PC-9 (cell line): ENCODE measurements at regions not wholly inside any gene's neighbourhood (a gene's known extent, or its start where the extent isn't known, plus 50 kb on each side); places are given as distances from the start of the nearest gene placed in this dataset.

Experiments used
- BruUV-seq: library from RNA; stranded (reverse); fragments of 400-500 nt; replicated peaks from 2 replicates; lab custom pipeline; 2021; lab: Mats Ljungman, UMichigan
- CTCF ChIA-PET: fragments of 300-600 bp; sonication (Branson Sonifier 250); formaldehyde crosslinking; loops from one replicate; lab custom pipeline; 2022; ENCODE audit warnings: antibody characterized with exemption; lab: Charles Lee
- POLR2A ChIA-PET: fragments of 300-600 bp; sonication (Branson Sonifier 250); formaldehyde crosslinking; loops from one replicate; lab custom pipeline; 2022; ENCODE audit warnings: antibody characterized with exemption; ENCODE audit not compliant: unreplicated experiment; lab: Charles Lee
- DNase-seq, 2 experiments: peaks; one replicate each; pipeline versions ENCODE4 v3.0.0 to v3.0.0-alpha.2; 2015 to 2022; ENCODE audit warnings: mixed read lengths in 1 of 2
- H2AFZ ChIP-seq: fragments of 200-600 bp; sonication (generic); 2 replicates; pipeline ENCODE4 v1.8.1; 2017; ENCODE audit warnings: antibody characterized with exemption
- H3F3A ChIP-seq: fragments of 200-600 bp; sonication (generic); 2 replicates; pipeline ENCODE4 v1.8.1; 2017; ENCODE audit warnings: antibody characterized with exemption, mild to moderate bottlenecking, low read depth; ENCODE audit not compliant: insufficient read depth
- H3K27ac ChIP-seq: fragments of 200-600 bp; sonication (generic); 2 replicates; pipeline ENCODE4 v1.6.1; 2016; ENCODE audit warnings: mixed run types
- H3K27me3 ChIP-seq: fragments of 200-600 bp; sonication (generic); 2 replicates; pipeline ENCODE4 v1.6.1; 2016; ENCODE audit warnings: low read depth, mixed run types; ENCODE audit not compliant: insufficient read depth
- H3K36me3 ChIP-seq: fragments of 200-600 bp; sonication (generic); 2 replicates; pipeline ENCODE4 v1.6.1; 2016; ENCODE audit warnings: low read depth, mixed run types
- H3K4me1 ChIP-seq: fragments of 200-600 bp; sonication (generic); replicated peaks from 2 replicates; pipeline ENCODE4 v1.6.1; 2016; ENCODE audit warnings: mixed run types; ENCODE audit not compliant: insufficient read depth
- H3K4me2 ChIP-seq: fragments of 200-600 bp; sonication (generic); 2 replicates; pipeline ENCODE4 v1.6.1; 2017; ENCODE audit warnings: mixed run types
- H3K4me3 ChIP-seq: fragments of 200-600 bp; sonication (generic); 2 replicates; pipeline ENCODE4 v1.6.1; 2016; ENCODE audit warnings: mixed run types
- H3K79me2 ChIP-seq: fragments of 200-600 bp; sonication (generic); 2 replicates; pipeline ENCODE4 v1.6.1; 2017; ENCODE audit warnings: low read depth, mixed run types
- H3K9me2 ChIP-seq: fragments of 200-600 bp; sonication (generic); 2 replicates; pipeline ENCODE4 v1.8.1; 2017; ENCODE audit warnings: mild to moderate bottlenecking; ENCODE audit not compliant: insufficient read depth
- H3K9me3 ChIP-seq: fragments of 200-600 bp; sonication (generic); 2 replicates; pipeline ENCODE4 v1.8.1; 2016; ENCODE audit warnings: low read depth; ENCODE audit not compliant: insufficient read depth
- H4K20me1 ChIP-seq: fragments of 200-600 bp; sonication (generic); 2 replicates; pipeline ENCODE4 v1.8.1; 2017; ENCODE audit not compliant: insufficient read depth
- EZH2 ChIP-seq: fragments of 200-600 bp; sonication (generic); IDR thresholded peaks from 2 replicates; pipeline ENCODE4 v1.8.0; 2017; ENCODE audit warnings: antibody characterized with exemption, low read depth
- intact Hi-C: fragments of 100-400 bp; cut with micrococcal nuclease; formaldehyde crosslinking; loops from one replicate; pipeline ENCODE4 v1.10.0; 2022; ENCODE audit not compliant: unreplicated experiment
- TF ChIP-seq, protein P1 (sequence below): fragments of 200-600 bp; sonication (generic); conservative IDR thresholded peaks from 2 replicates; pipeline ENCODE4 v1.6.1; 2017; ENCODE audit warnings: mixed run types, antibody characterized with exemption, mild to moderate bottlenecking, moderate library complexity

DNA sequence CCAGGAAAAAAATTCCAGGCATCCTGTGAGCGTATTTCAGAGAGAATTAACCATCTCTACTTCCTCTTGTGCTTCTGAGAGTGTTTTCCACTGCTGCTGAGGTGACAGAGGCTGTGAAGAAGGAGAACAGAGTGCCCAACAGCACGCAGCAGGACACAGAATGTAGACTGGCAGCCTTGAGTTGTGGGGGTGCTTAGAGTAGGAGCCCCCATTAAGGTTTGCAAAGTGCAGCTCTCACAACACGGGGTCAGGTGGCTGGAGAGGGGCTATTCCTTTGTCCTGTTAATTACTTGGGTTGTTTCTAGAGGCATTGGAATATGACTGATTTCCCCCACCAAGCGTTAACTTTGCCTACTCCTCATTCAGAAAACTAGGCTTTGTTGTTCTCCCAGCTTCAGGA, 370.6 kb downstream of the TSHZ3 start:
- CTCF ChIA-PET = no interaction called here
- DNase-seq = no peak
- Histone ChIP-seq H3K27ac (no peak overlapping the region), H3K4me1 (no peaks in the 10 kb centered on the region), H3K36me3 (no peaks in the 10 kb centered on the region), H3F3A (no peaks in the 10 kb centered on the region), H3K27me3 (peaks cover 10% of the 10 kb centered on the region; the same call in 1 of the 2 replicates), H3K79me2 (no peaks in the 10 kb centered on the region), H3K4me3 (no peak overlapping the region), H4K20me1 (no peaks in the 10 kb centered on the region), H3K4me2 (no peak overlapping the region), H3K9me3 (no peaks in the 10 kb centered on the region), H2AFZ (no peak overlapping the region), H3K9me2 (no peaks in the 10 kb centered on the region)
- TF ChIP-seq, protein P1, sequence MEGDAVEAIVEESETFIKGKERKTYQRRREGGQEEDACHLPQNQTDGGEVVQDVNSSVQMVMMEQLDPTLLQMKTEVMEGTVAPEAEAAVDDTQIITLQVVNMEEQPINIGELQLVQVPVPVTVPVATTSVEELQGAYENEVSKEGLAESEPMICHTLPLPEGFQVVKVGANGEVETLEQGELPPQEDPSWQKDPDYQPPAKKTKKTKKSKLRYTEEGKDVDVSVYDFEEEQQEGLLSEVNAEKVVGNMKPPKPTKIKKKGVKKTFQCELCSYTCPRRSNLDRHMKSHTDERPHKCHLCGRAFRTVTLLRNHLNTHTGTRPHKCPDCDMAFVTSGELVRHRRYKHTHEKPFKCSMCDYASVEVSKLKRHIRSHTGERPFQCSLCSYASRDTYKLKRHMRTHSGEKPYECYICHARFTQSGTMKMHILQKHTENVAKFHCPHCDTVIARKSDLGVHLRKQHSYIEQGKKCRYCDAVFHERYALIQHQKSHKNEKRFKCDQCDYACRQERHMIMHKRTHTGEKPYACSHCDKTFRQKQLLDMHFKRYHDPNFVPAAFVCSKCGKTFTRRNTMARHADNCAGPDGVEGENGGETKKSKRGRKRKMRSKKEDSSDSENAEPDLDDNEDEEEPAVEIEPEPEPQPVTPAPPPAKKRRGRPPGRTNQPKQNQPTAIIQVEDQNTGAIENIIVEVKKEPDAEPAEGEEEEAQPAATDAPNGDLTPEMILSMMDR = no peak
- no peak for TF ChIP-seq EZH2
- intact Hi-C loops = no loop called here
- BruUV-seq = no TSS peak
- POLR2A ChIA-PET = no interaction called here

DNA sequence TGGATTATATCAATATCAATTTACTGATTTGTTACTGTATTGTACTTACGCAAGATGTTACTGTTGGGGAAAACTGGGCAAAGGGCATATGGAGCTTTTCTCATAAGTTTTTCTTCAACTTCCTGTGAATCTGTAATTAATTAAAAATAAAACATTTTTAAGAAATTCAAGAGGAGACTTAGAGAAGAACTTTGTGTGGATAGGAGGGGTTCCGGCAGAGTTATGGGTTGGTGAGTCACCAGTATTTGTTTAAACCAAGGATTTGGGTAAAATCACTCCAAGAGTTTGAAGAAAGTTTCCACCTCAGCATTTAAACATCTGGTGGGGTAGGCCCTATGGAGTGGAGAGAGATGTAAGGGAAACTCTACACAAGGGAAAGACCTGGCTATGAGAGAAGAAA, 379.6 kb downstream of the TSHZ3 start:
- ChIA-PET CTCF (no interaction called here), POLR2A (interaction anchor here (0.7 kb wide), 1 partner anchor 87 kb away, joined by 5 read pairs; no protein-coding TSS in a partner anchor)
- Histone ChIP-seq H3K27ac (no peak overlapping the region), H3K9me3 (no peaks in the 10 kb centered on the region), H2AFZ (no peak overlapping the region), H3K4me1 (no peaks in the 10 kb centered on the region), H3K9me2 (no peaks in the 10 kb centered on the region), H3K79me2 (no peaks in the 10 kb centered on the region), H3F3A (no peaks in the 10 kb centered on the region), H3K36me3 (no peaks in the 10 kb centered on the region), H3K27me3 (peaks cover 24% of the 10 kb centered on the region), H3K4me2 (no peak overlapping the region), H4K20me1 (no peaks in the 10 kb centered on the region), H3K4me3 (no peak overlapping the region)
- intact Hi-C loops = no loop called here
- TF ChIP-seq EZH2 = no peak
- TF ChIP-seq, protein P1 = no peak
- BruUV-seq = no TSS peak
- DNase-seq = no peak

DNA sequence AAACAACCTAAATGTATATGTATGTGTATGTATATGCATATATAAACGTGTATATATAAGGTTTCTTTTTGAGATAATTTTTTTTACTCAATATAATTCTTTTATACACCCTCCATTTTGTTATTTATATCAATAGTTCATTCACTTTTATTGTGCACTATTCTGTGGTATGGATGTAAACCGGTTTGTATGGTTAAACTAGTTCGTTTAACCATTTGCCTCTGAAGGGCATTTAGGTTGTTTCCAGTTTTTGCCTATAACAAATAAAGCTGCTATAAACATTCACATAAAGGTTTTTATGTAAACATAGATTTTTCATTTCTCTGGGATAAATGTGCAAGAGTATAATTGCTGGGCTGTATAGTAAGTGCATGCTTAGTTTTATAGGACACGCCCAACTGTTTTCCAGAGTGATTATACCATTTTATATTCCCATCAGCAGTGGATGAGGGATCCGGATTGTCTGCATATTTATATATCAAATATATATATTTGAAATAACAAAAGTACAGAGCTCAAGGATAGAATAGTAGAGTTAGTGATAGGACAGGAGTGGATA, 380.3 kb downstream of the TSHZ3 start:
- CTCF ChIA-PET = no interaction called here

More for the DNA sequence above, 380.3 kb downstream of the TSHZ3 start:
- Histone ChIP-seq H3K27me3 (peaks cover 21% of the 10 kb centered on the region), H3K4me1 (no peaks in the 10 kb centered on the region), H2AFZ (no peak overlapping the region), H3K36me3 (no peaks in the 10 kb centered on the region), H3K4me3 (no peak overlapping the region), H3F3A (no peaks in the 10 kb centered on the region), H3K9me2 (no peaks in the 10 kb centered on the region), H3K4me2 (no peak overlapping the region), H3K9me3 (no peaks in the 10 kb centered on the region), H3K27ac (no peak overlapping the region), H3K79me2 (no peaks in the 10 kb centered on the region), H4K20me1 (no peaks in the 10 kb centered on the region)
- TF ChIP-seq EZH2 = no peak
- TF ChIP-seq, protein P1 = no peak
- no peak for DNase-seq
- BruUV-seq = no TSS peak
- POLR2A ChIA-PET = no interaction called here
- intact Hi-C loops = no loop called here
